IMR-90 (cell line): ENCODE measurements at regions not wholly inside any gene's neighbourhood (a gene's known extent, or its start where the extent isn't known, plus 50 kb on each side); places are given as distances from the start of the nearest gene placed in this dataset.

Experiments
- ATAC-seq: fragments of 200-7000 bp; cut with Tn5 transposase; 2 replicates; pipeline ENCODE4 v1.9.1; 2020; ENCODE audit warnings: low read depth, mild to moderate bottlenecking, moderate library complexity
- BruUV-seq: library from RNA; stranded (reverse); fragments of 400-500 nt; replicated peaks from 2 replicates; lab custom pipeline; 2021; lab: Mats Ljungman, UMichigan
- CTCF ChIA-PET: fragments of 300-600 bp; formaldehyde crosslinking; extraction: SDS; loops from one replicate; lab custom pipeline; 2021; ENCODE audit warnings: antibody characterized with exemption; lab: Yijun Ruan, JAX
- POLR2A ChIA-PET: fragments of 300-600 bp; sonication (Branson Sonifier 250); formaldehyde crosslinking; loops from one replicate; lab custom pipeline; 2022; ENCODE audit warnings: antibody characterized with exemption; ENCODE audit not compliant: unreplicated experiment; lab: Charles Lee
- DNase-seq: peaks from one replicate; pipeline ENCODE4 v3.0.0; 2013
- H2AFZ ChIP-seq: replicated peaks from 2 replicates; pipeline ENCODE3; 2013; ENCODE audit warnings: low read length, mild to moderate bottlenecking; ENCODE audit not compliant: poor library complexity
- H2AK5ac ChIP-seq: 2 replicates; pipeline ENCODE4 v1.6.1; 2013; ENCODE audit warnings: low read depth, low read length, inconsistent platforms
- H2AK9ac ChIP-seq: replicated peaks from 2 replicates; pipeline ENCODE3; 2013; ENCODE audit warnings: mild to moderate bottlenecking, low read depth, low read length, moderate library complexity; ENCODE audit not compliant: poor library complexity
- H2BK120ac ChIP-seq: 2 replicates; pipeline ENCODE4 v1.6.1; 2013; ENCODE audit warnings: low read depth, low read length, inconsistent platforms
- H2BK15ac ChIP-seq: 3 replicates; pipeline ENCODE4 v1.6.1; 2013; ENCODE audit warnings: low read depth, low read length, inconsistent platforms
- H2BK20ac ChIP-seq: 2 replicates; pipeline ENCODE4 v1.6.1; 2013; ENCODE audit warnings: low read depth, mild to moderate bottlenecking, inconsistent platforms, low read length, moderate library complexity
- H2BK5ac ChIP-seq: 2 replicates; pipeline ENCODE4 v1.6.1; 2013; ENCODE audit warnings: mild to moderate bottlenecking, low read depth, low read length, inconsistent platforms; ENCODE audit not compliant: poor library complexity, severe bottlenecking
- H3K14ac ChIP-seq: replicated peaks from 2 replicates; pipeline ENCODE4 v1.6.1; 2013; ENCODE audit warnings: low read depth, low read length, inconsistent platforms
- H3K18ac ChIP-seq: 2 replicates; pipeline ENCODE4 v1.6.1; 2013; ENCODE audit warnings: low read depth, low read length, control low read depth
- H3K23ac ChIP-seq: 2 replicates; pipeline ENCODE4 v1.6.1; 2013; ENCODE audit warnings: low read depth, low read length, inconsistent platforms
- H3K27ac ChIP-seq: 2 replicates; pipeline ENCODE4 v1.5.1; 2013; ENCODE audit warnings: mild to moderate bottlenecking, control low read depth, low read length; ENCODE audit not compliant: insufficient read depth
- H3K27me3 ChIP-seq: 2 replicates; pipeline ENCODE4 v1.6.1; 2013; ENCODE audit warnings: low read length; ENCODE audit not compliant: control insufficient read depth, insufficient read depth
- H3K36me3 ChIP-seq: 2 replicates; pipeline ENCODE4 v1.6.1; 2013; ENCODE audit warnings: low read length, mixed read lengths; ENCODE audit not compliant: control insufficient read depth, insufficient read depth
- H3K4ac ChIP-seq: 2 replicates; pipeline ENCODE4 v1.6.1; 2013; ENCODE audit warnings: low read depth, low read length, inconsistent platforms
- H3K4me1 ChIP-seq: 2 replicates; pipeline ENCODE4 v1.6.1; 2013; ENCODE audit warnings: low read length, mixed read lengths; ENCODE audit not compliant: control insufficient read depth, insufficient read depth
- H3K4me2 ChIP-seq: 2 replicates; pipeline ENCODE4 v1.6.1; 2013; ENCODE audit warnings: low read depth, mild to moderate bottlenecking, control low read depth, low read length, moderate library complexity
- H3K4me3 ChIP-seq: 2 replicates; pipeline ENCODE4 v1.5.1; 2013; ENCODE audit warnings: low read depth, mild to moderate bottlenecking, control low read depth, low read length, moderate library complexity; ENCODE audit not compliant: insufficient read depth
- H3K56ac ChIP-seq: 2 replicates; pipeline ENCODE4 v1.6.1; 2013; ENCODE audit warnings: low read length, inconsistent platforms; ENCODE audit not compliant: insufficient read depth; ENCODE audit errors: extremely low read depth
- H3K79me1 ChIP-seq, 2 experiments: 2 replicates each; pipeline ENCODE4 v1.6.1; 2013; ENCODE audit warnings: low read length in 2 of 2, inconsistent platforms in 1 of 2, low read depth in 1 of 2
- H3K9ac ChIP-seq: 2 replicates; pipeline ENCODE4 v1.6.1; 2013; ENCODE audit warnings: low read depth, low read length, control low read depth
- H3K9me1 ChIP-seq: 2 replicates; pipeline ENCODE4 v1.6.1; 2013; ENCODE audit warnings: low read length, inconsistent platforms; ENCODE audit not compliant: insufficient read depth
- H3K9me3 ChIP-seq: 2 replicates; pipeline ENCODE4 v1.6.1; 2013; ENCODE audit warnings: low read length; ENCODE audit not compliant: control insufficient read depth, insufficient read depth
- H4K20me1 ChIP-seq: 2 replicates; pipeline ENCODE4 v1.6.1; 2013; ENCODE audit warnings: low read length, inconsistent platforms; ENCODE audit not compliant: insufficient read depth
- H4K5ac ChIP-seq: 2 replicates; pipeline ENCODE4 v1.6.1; 2013; ENCODE audit warnings: mild to moderate bottlenecking, low read depth, low read length, control low read depth
- H4K8ac ChIP-seq, 2 experiments: 2 replicates each; pipeline ENCODE4 v1.6.1; 2013; ENCODE audit warnings: low read depth in 2 of 2, low read length in 2 of 2, control low read depth in 1 of 2, inconsistent platforms in 1 of 2
- H4K91ac ChIP-seq: 2 replicates; pipeline ENCODE4 v1.6.1; 2013; ENCODE audit warnings: low read depth, low read length, inconsistent platforms; ENCODE audit not compliant: insufficient read depth
- BHLHE40 ChIP-seq: fragments of 150-350 bp; IDR thresholded peaks from 2 replicates; pipeline ENCODE4 v1.6.1; 2016; ENCODE audit warnings: mild to moderate bottlenecking, low read depth, low read length
- CEBPB ChIP-seq: IDR thresholded peaks from 2 replicates; pipeline ENCODE4 v1.6.1; 2012; ENCODE audit warnings: low read depth, low read length, improper control_type of control experiment
- MAFK ChIP-seq: IDR thresholded peaks from 2 replicates; pipeline ENCODE4 v1.6.1; 2012; ENCODE audit warnings: low read depth, low read length, improper control_type of control experiment
- MAZ ChIP-seq: IDR thresholded peaks from 2 replicates; pipeline ENCODE4 v1.6.1; 2012; ENCODE audit warnings: low read depth, mild to moderate bottlenecking, low read length, improper control_type of control experiment, moderate library complexity, borderline replicate concordance
- POLR2A ChIP-seq: IDR thresholded peaks from 2 replicates; pipeline ENCODE4 v1.6.1; 2012; ENCODE audit warnings: mild to moderate bottlenecking, low read depth, low read length
- RCOR1 ChIP-seq: IDR thresholded peaks from 2 replicates; pipeline ENCODE4 v1.6.1; 2012; ENCODE audit warnings: mild to moderate bottlenecking, low read length, improper control_type of control experiment; ENCODE audit not compliant: insufficient replicate concordance
- USF2 ChIP-seq: fragments of 150-350 bp; IDR thresholded peaks from 2 replicates; pipeline ENCODE4 v1.6.1; 2017; ENCODE audit warnings: mild to moderate bottlenecking, antibody characterized with exemption, low read length, low read depth
- WGBS, 2 experiments: methylation state at CpG; one replicate each; pipeline versions ENCODE4 v1.1.5 to v1.1.7; 2013; ENCODE audit warnings: missing lambda C conversion rate in 2 of 2; ENCODE audit not compliant: insufficient read length in 1 of 2; ENCODE audit errors: extremely low coverage in 2 of 2; 5-methylcytosine and 5-hydroxymethylcytosine counted together
- dilution Hi-C: fragments of 300-500 bp; cut with HindIII; formaldehyde crosslinking; loops from one replicate; pipeline ENCODE4 v1.14.3; 2018; ENCODE audit warnings: low sequenced_read_pairs; ENCODE audit not compliant: unreplicated experiment
- in situ Hi-C: fragments of 300-500 bp; cut with MboI; formaldehyde crosslinking; loops from 3 replicates; pipeline ENCODE4 v1.14.3; 2019; ENCODE audit warnings: low sequenced_read_pairs, inconsistent platforms, mixed read lengths
- intact Hi-C: fragments of 100-400 bp; cut with micrococcal nuclease; formaldehyde crosslinking; loops from 2 replicates; pipeline ENCODE4 v1.10.0; 2022

GRCh38 chr6:170132561-170132991, 158.3 kb downstream of the DLL1 start:
- in situ Hi-C loops, result no loop called here
- CTCF ChIA-PET, result no interaction called here
- DNase-seq, result no peak

More at GRCh38 chr6:170132561-170132991, 158.3 kb downstream of the DLL1 start:
- no peak overlapping the region for H3K4ac ChIP-seq
- no peak overlapping the region for H4K5ac ChIP-seq
- no peak overlapping the region for H2BK120ac ChIP-seq
- no peak overlapping the region for H3K23ac ChIP-seq
- H3K9me1 ChIP-seq, result no peaks in the 10 kb centered on the region
- H3K56ac ChIP-seq, result no peak overlapping the region
- no peak overlapping the region for H3K4me3 ChIP-seq
- dilution Hi-C loops (no loop called here), intact Hi-C loops (no loop called here)
- no peaks in the 10 kb centered on the region for H3K27me3 ChIP-seq
- H3K36me3 ChIP-seq, result no peaks in the 10 kb centered on the region
- POLR2A ChIA-PET, result no interaction called here
- H2AK9ac ChIP-seq, result no peak overlapping the region
- TF ChIP-seq CEBPB (no peak), USF2 (no peak), MAFK (no peak), RCOR1 (no peak), MAZ (no peak), POLR2A (no peak), BHLHE40 (no peak)
- H3K18ac ChIP-seq, result no peak overlapping the region
- WGBS, 2 experiments, result no CpG with 5 or more reads among the region's 10 CpGs
- H3K4me1 ChIP-seq, result no peaks in the 10 kb centered on the region
- no peak overlapping the region for H2BK20ac ChIP-seq
- peaks cover 54% of the 10 kb centered on the region for H3K9me3 ChIP-seq
- no peak overlapping the region for H2BK15ac ChIP-seq
- H3K14ac ChIP-seq, result no peak overlapping the region
- H3K9ac ChIP-seq, result no peak overlapping the region
- H4K91ac ChIP-seq, result no peak overlapping the region
- no peaks in the 10 kb centered on the region for H3K79me1 ChIP-seq
- no peak overlapping the region for H2BK5ac ChIP-seq
- H3K4me2 ChIP-seq, result no peak overlapping the region
- no peaks in the 10 kb centered on the region for H4K20me1 ChIP-seq
- H4K8ac ChIP-seq, result no peak overlapping the region
- no peak overlapping the region for H2AK5ac ChIP-seq
- no TSS peak for BruUV-seq
- H3K27ac ChIP-seq, result no peak overlapping the region
- ATAC-seq, result no peak
- no peak overlapping the region for H2AFZ ChIP-seq
